ENCODE measurements at regions not wholly inside any gene's neighbourhood (a gene's known extent, or its start where the extent isn't known, plus 50 kb on each side); places are given as distances from the start of the nearest gene placed in this dataset.

DNA sequence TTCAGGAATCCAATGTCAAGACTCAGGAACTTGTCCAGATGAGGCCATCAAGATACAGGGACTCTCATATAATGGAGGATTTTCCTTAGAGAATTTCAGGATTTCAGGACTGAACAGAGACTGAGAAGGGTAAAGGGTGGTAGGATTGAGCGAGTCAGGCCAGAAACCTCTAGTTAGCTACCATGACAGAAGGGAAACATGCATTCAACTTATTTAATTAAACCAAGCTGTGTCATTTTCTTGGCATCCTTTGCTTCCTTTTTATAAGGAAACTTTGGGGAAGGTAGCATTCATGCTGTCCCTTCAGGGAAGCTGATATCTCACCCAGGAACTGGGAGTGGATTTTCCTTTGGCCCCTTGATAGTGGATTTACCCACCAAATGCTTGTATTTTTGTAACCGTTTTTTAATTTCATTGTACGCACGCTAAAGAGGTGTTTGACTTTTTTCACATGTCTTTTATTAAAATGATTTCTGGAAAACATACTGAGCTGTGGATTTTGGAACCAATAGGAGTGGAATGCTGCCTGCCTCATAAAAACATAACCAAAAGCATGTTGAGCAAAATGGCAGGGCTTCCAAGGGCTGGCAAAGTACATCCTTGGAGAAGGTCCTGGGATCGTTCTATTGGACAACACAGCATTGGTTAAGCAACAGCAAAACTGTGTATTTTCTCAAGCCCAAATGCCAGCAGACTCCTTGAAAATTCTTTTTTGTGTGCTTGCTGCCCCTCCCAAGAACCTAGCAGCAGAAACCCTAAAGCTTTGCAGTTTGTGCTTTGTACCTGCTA lies 104.5 kb downstream of the CXCL12 start:
- TF ChIP-seq POLR2AphosphoS5 (IDR thresholded peaks at IDR 0.05; ENCODE audit: low read depth, low read length) (no peak), POLR2A (IDR thresholded peaks at IDR 0.05; ENCODE audit: control extremely low read depth in 1 of 2, low read depth in 2 of 2, low read length in 2 of 2) (no peak), RAD21 (IDR thresholded peaks at IDR 0.05 in 1 of 2, conservative IDR thresholded peaks at IDR 0.05 in 1 of 2; ENCODE audit: low read depth in 2 of 2, low read length in 2 of 2) (no peak), RFX5 (IDR thresholded peaks at IDR 0.05; ENCODE audit: borderline replicate concordance, low read depth, low read length) (no peak), TEAD4 (IDR thresholded peaks at IDR 0.05; ENCODE audit: low read depth, low read length) (no peak), POU5F1 (IDR thresholded peaks at IDR 0.05; ENCODE audit: low read depth, low read length) (no peak), EZH2 (IDR thresholded peaks at IDR 0.05; ENCODE audit: low read depth, low read length, severe bottlenecking) (no peak), CHD2 (IDR thresholded peaks at IDR 0.05; ENCODE audit: low read length) (no peak), TAF1 (IDR thresholded peaks at IDR 0.05; ENCODE audit: low read depth, low read length) (no peak), FOSL1 (IDR thresholded peaks at IDR 0.05; ENCODE audit: insufficient read depth, low read depth, low read length) (no peak)
- TF ChIP-seq, protein P1, sequence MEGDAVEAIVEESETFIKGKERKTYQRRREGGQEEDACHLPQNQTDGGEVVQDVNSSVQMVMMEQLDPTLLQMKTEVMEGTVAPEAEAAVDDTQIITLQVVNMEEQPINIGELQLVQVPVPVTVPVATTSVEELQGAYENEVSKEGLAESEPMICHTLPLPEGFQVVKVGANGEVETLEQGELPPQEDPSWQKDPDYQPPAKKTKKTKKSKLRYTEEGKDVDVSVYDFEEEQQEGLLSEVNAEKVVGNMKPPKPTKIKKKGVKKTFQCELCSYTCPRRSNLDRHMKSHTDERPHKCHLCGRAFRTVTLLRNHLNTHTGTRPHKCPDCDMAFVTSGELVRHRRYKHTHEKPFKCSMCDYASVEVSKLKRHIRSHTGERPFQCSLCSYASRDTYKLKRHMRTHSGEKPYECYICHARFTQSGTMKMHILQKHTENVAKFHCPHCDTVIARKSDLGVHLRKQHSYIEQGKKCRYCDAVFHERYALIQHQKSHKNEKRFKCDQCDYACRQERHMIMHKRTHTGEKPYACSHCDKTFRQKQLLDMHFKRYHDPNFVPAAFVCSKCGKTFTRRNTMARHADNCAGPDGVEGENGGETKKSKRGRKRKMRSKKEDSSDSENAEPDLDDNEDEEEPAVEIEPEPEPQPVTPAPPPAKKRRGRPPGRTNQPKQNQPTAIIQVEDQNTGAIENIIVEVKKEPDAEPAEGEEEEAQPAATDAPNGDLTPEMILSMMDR (IDR thresholded peaks at IDR 0.05; ENCODE audit: control extremely low read depth in 1 of 3, insufficient read depth in 1 of 3, low read depth in 1 of 3, low read length in 3 of 3): no peak
- TF ChIP-seq, protein P2, sequence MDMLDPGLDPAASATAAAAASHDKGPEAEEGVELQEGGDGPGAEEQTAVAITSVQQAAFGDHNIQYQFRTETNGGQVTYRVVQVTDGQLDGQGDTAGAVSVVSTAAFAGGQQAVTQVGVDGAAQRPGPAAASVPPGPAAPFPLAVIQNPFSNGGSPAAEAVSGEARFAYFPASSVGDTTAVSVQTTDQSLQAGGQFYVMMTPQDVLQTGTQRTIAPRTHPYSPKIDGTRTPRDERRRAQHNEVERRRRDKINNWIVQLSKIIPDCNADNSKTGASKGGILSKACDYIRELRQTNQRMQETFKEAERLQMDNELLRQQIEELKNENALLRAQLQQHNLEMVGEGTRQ (IDR thresholded peaks at IDR 0.05; ENCODE audit: low read length): no peak
- TF ChIP-seq, protein P3, sequence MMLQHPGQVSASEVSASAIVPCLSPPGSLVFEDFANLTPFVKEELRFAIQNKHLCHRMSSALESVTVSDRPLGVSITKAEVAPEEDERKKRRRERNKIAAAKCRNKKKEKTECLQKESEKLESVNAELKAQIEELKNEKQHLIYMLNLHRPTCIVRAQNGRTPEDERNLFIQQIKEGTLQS (IDR thresholded peaks at IDR 0.05; ENCODE audit: insufficient read depth, low read depth, low read length): no peak
- TF ChIP-seq, protein P4, sequence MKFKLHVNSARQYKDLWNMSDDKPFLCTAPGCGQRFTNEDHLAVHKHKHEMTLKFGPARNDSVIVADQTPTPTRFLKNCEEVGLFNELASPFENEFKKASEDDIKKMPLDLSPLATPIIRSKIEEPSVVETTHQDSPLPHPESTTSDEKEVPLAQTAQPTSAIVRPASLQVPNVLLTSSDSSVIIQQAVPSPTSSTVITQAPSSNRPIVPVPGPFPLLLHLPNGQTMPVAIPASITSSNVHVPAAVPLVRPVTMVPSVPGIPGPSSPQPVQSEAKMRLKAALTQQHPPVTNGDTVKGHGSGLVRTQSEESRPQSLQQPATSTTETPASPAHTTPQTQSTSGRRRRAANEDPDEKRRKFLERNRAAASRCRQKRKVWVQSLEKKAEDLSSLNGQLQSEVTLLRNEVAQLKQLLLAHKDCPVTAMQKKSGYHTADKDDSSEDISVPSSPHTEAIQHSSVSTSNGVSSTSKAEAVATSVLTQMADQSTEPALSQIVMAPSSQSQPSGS (IDR thresholded peaks at IDR 0.05; ENCODE audit: low read length): no peak

All from H1 (cell line).